Transverse colon (tissue), 4 donors: ENCODE measurements at regions not wholly inside any gene's neighbourhood (a gene's known extent, or its start where the extent isn't known, plus 50 kb on each side); places are given as distances from the start of the nearest gene placed in this dataset.

Experiments
- DNase-seq: peaks from one replicate; pipeline ENCODE4 v3.0.0-alpha.2; 2019
- H3K27ac ChIP-seq, 4 donors: fragments of 200-600 bp; sonication (generic); 2 replicates each; pipeline ENCODE4 v1.5.1; 2016 to 2018; ENCODE audit warnings: inconsistent platforms in 4 of 4
- H3K27me3 ChIP-seq: fragments of 200-600 bp; sonication (generic); 2 replicates; pipeline ENCODE4 v1.5.1; 2017; ENCODE audit warnings: inconsistent platforms
- H3K36me3 ChIP-seq, 4 donors: fragments of 200-600 bp; sonication (generic); 2 replicates each; pipeline ENCODE4 v1.5.1; 2017 to 2019; ENCODE audit warnings: inconsistent platforms in 4 of 4
- H3K4me1 ChIP-seq, 4 donors: fragments of 200-600 bp; sonication (generic); 2 replicates each; pipeline ENCODE4 v1.5.1; 2017 to 2020; ENCODE audit warnings: inconsistent platforms in 4 of 4
- H3K4me3 ChIP-seq, 4 donors: fragments of 200-600 bp; sonication (generic); 1 replicate in 1 of 4; 2 replicates in 3 of 4; pipeline versions ENCODE4 v1.5.1 to v1.6.1; 2017 to 2019; ENCODE audit warnings: inconsistent platforms in 4 of 4
- H3K9me3 ChIP-seq, 2 donors: fragments of 200-600 bp; sonication (generic); 2 replicates each; pipeline ENCODE4 v1.5.1; 2017 to 2019; ENCODE audit warnings: inconsistent platforms in 2 of 2
- EP300 ChIP-seq: sonication (generic); formaldehyde crosslinking; IDR thresholded peaks from one replicate; pipeline ENCODE4 v1.6.1; 2017; ENCODE audit warnings: antibody characterized with exemption, low read depth
- POLR2A ChIP-seq: fragments of 450-650 bp; IDR thresholded peaks from one replicate; pipeline ENCODE4 v1.6.1; 2016; ENCODE audit warnings: antibody characterized with exemption, mild to moderate bottlenecking, moderate library complexity
- POLR2AphosphoS5 ChIP-seq, 3 donors: sonication (generic); formaldehyde crosslinking; IDR thresholded peaks; one replicate each; pipeline ENCODE4 v1.6.1; 2016; ENCODE audit warnings: antibody characterized with exemption in 3 of 3
- WGBS, 2 donors: methylation state at CpG; one replicate each; pipeline ENCODE4 v1.1.5; 2018; ENCODE audit warnings: low coverage in 1 of 2; 5-methylcytosine and 5-hydroxymethylcytosine counted together
- in situ Hi-C, 4 donors: fragments of 200-750 bp; cut with MboI; loops; one replicate each; pipeline versions ENCODE4 v1.15.0 to v1.15.1; 2017; ENCODE audit warnings: low sequenced_read_pairs in 3 of 4, low pct_ligation_motif_present in 1 of 4, low pct_unique_long_range_greater_than_20kb in 1 of 4
- intact Hi-C: fragments of 100-400 bp; cut with DNase I; formaldehyde crosslinking; loops from one replicate; pipeline ENCODE4 v1.15.1; 2023; ENCODE audit warnings: low total_unique reads
- TF ChIP-seq, protein P1 (sequence below), 5 experiments: fragments of 200-600 bp in 3 of 5; fragments of 450-650 bp in 2 of 5; sonication (generic) in 3 of 5; IDR thresholded peaks; 1 replicate in 2 of 5; 2 replicates in 3 of 5; pipeline ENCODE4 v1.5.1; 2016 to 2017; ENCODE audit warnings: antibody characterized with exemption in 5 of 5, inconsistent platforms in 3 of 5, mild to moderate bottlenecking in 2 of 5, moderate library complexity in 1 of 5

GRCh38 chr13:111422348-111422747, 101.9 kb downstream of the TEX29 start:
- TF ChIP-seq POLR2AphosphoS5 (IDR thresholded peaks at IDR 0.05) (no peak), EP300 (no peak), POLR2A (no peak)
- TF ChIP-seq, protein P1, sequence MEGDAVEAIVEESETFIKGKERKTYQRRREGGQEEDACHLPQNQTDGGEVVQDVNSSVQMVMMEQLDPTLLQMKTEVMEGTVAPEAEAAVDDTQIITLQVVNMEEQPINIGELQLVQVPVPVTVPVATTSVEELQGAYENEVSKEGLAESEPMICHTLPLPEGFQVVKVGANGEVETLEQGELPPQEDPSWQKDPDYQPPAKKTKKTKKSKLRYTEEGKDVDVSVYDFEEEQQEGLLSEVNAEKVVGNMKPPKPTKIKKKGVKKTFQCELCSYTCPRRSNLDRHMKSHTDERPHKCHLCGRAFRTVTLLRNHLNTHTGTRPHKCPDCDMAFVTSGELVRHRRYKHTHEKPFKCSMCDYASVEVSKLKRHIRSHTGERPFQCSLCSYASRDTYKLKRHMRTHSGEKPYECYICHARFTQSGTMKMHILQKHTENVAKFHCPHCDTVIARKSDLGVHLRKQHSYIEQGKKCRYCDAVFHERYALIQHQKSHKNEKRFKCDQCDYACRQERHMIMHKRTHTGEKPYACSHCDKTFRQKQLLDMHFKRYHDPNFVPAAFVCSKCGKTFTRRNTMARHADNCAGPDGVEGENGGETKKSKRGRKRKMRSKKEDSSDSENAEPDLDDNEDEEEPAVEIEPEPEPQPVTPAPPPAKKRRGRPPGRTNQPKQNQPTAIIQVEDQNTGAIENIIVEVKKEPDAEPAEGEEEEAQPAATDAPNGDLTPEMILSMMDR (IDR thresholded peaks at IDR 0.05): no peak
- 40 to 43% methylated on average over 1 to 13 of the region's 13 CpGs for WGBS, 2 donors
- H3K27ac ChIP-seq: no peak overlapping the region
- no peaks in the 10 kb centered on the region for H3K27me3 ChIP-seq
- H3K36me3 ChIP-seq: no peaks in the 10 kb centered on the region
- H3K4me1 ChIP-seq: no peaks in the 10 kb centered on the region
- intact Hi-C loops: no loop called here
- in situ Hi-C loops: no loop called here
- DNase-seq: no peak
- H3K9me3 ChIP-seq: no peaks in the 10 kb centered on the region
- no peak overlapping the region for H3K4me3 ChIP-seq

DNA sequence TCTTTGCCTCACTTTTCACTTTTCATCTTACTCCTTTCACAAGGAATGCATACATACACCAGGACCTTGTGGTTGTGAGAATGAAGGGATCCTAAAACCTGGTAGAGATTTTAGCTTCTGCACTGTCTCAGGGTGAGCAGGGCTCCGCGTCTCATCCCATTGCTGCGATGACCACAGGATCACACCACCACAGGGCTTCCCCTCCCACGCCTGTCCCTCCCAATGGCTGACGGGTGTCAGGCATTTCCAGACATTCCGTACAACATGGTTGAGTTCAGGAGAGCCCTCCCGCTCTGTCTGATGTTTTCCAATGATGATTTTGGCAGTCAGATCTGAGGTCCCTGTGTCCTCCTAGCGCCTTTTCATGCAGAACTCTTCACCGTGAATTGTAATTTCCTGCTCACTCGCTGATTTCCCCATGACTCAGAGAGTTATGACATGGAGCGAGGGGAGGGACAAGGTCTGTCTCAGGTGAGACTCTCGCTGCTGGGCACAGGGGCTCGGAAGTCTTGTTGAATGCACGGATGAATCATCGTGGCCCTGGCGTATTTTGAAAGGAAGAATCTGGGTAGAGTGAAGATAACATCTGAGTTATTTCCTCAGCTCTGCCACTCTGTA, 102.8 kb downstream of the TEX29 start:
- H3K27me3 ChIP-seq: no peaks in the 10 kb centered on the region
- no peak overlapping the region for H3K4me3 ChIP-seq
- DNase-seq: no peak
- no peak overlapping the region for H3K27ac ChIP-seq
- no peaks in the 10 kb centered on the region for H3K36me3 ChIP-seq
- 82% methylated on average over 16 of the region's 16 CpGs; no CpG with 5 or more reads in 1 of the 2 donors for WGBS, 2 donors
- intact Hi-C loops: no loop called here
- in situ Hi-C loops: no loop called here
- no peaks in the 10 kb centered on the region for H3K9me3 ChIP-seq
- TF ChIP-seq POLR2A (no peak), EP300 (no peak), POLR2AphosphoS5 (IDR thresholded peaks at IDR 0.05) (no peak)
- TF ChIP-seq, protein P1 (IDR thresholded peaks at IDR 0.05): no peak
- no peaks in the 10 kb centered on the region for H3K4me1 ChIP-seq

DNA sequence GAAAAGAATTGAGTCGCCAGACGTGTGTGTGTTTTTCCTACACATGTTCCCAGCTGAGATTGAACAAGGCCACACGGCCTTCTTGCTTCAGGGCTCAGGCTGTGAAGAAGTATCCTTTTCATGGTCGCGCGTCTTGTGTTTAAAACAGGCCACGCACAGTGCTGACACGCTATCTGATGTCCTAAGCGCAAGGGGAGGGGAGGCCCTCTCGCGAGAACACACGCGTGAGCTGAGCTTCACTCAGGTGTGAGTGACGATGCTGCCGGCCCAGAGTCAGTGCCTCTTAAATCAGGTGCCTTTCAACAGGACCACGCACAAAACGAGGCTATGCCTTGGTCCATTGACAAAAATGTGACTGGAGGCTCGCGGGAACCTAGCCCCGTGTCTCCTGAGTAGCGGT, 103.7 kb downstream of the TEX29 start:
- Histone ChIP-seq H3K4me1 (no peaks in the 10 kb centered on the region), H3K27me3 (no peaks in the 10 kb centered on the region), H3K9me3 (no peaks in the 10 kb centered on the region), H3K4me3 (no peak overlapping the region), H3K36me3 (no peaks in the 10 kb centered on the region), H3K27ac (no peak overlapping the region)
- in situ Hi-C loops: no loop called here
- TF ChIP-seq POLR2A: no peak
- no peak for TF ChIP-seq POLR2AphosphoS5 (IDR thresholded peaks at IDR 0.05)
- TF ChIP-seq EP300: no peak
- TF ChIP-seq, protein P1 (IDR thresholded peaks at IDR 0.05): no peak
- intact Hi-C loops: no loop called here
- 86% methylated on average over 21 of the region's 21 CpGs; no CpG with 5 or more reads in 1 of the 2 donors for WGBS, 2 donors
- DNase-seq: no peak

DNA sequence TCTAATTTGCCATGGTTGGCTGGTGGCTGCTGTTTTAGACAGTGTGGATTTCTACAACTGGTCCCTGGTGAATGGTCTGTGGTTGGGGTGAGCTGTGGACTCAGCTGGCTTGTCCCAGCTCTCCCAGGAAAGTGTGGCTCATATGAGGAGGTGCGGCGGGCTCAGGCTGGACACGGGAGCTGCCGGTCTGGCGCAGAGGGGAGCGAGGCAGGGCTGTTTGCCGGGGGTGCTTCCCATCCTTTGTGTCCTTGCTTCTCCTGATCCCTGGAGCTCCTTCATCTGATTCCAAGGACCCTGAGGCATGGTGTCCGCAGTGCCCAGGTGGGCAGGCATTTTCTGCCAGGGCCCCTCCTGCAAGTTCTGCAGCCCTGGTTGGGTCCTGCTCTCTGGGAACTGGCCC, 104.9 kb downstream of the TEX29 start:
- no peaks in the 10 kb centered on the region for H3K4me1 ChIP-seq
- no peak overlapping the region for H3K4me3 ChIP-seq
- H3K9me3 ChIP-seq: no peaks in the 10 kb centered on the region
- no peak for TF ChIP-seq EP300
- no peak for TF ChIP-seq POLR2A
- TF ChIP-seq, protein P1 (IDR thresholded peaks at IDR 0.05): no peak
- no peak for TF ChIP-seq POLR2AphosphoS5 (IDR thresholded peaks at IDR 0.05)
- intact Hi-C loops: no loop called here
- no peak for DNase-seq
- H3K27ac ChIP-seq: no peak overlapping the region
- no peaks in the 10 kb centered on the region for H3K36me3 ChIP-seq
- H3K27me3 ChIP-seq: peaks cover 5% of the 10 kb centered on the region
- in situ Hi-C loops: no loop called here
- 93% methylated on average over 7 of the region's 8 CpGs; no CpG with 5 or more reads in 1 of the 2 donors for WGBS, 2 donors
